PC-9 (cell line): ENCODE measurements at regions not wholly inside any gene's neighbourhood (a gene's known extent, or its start where the extent isn't known, plus 50 kb on each side); places are given as distances from the start of the nearest gene placed in this dataset.

ENCODE experiments used
- BruUV-seq: library from RNA; stranded (reverse); fragments of 400-500 nt; replicated peaks from 2 replicates; lab custom pipeline; 2021; lab: Mats Ljungman, UMichigan
- CTCF ChIA-PET: fragments of 300-600 bp; sonication (Branson Sonifier 250); formaldehyde crosslinking; loops from one replicate; lab custom pipeline; 2022; ENCODE audit warnings: antibody characterized with exemption; lab: Charles Lee
- POLR2A ChIA-PET: fragments of 300-600 bp; sonication (Branson Sonifier 250); formaldehyde crosslinking; loops from one replicate; lab custom pipeline; 2022; ENCODE audit warnings: antibody characterized with exemption; ENCODE audit not compliant: unreplicated experiment; lab: Charles Lee
- DNase-seq, 2 experiments: peaks; one replicate each; pipeline versions ENCODE4 v3.0.0 to v3.0.0-alpha.2; 2015 to 2022; ENCODE audit warnings: mixed read lengths in 1 of 2
- H2AFZ ChIP-seq: fragments of 200-600 bp; sonication (generic); 2 replicates; pipeline ENCODE4 v1.8.1; 2017; ENCODE audit warnings: antibody characterized with exemption
- H3F3A ChIP-seq: fragments of 200-600 bp; sonication (generic); 2 replicates; pipeline ENCODE4 v1.8.1; 2017; ENCODE audit warnings: antibody characterized with exemption, mild to moderate bottlenecking, low read depth; ENCODE audit not compliant: insufficient read depth
- H3K27ac ChIP-seq: fragments of 200-600 bp; sonication (generic); 2 replicates; pipeline ENCODE4 v1.6.1; 2016; ENCODE audit warnings: mixed run types
- H3K27me3 ChIP-seq: fragments of 200-600 bp; sonication (generic); 2 replicates; pipeline ENCODE4 v1.6.1; 2016; ENCODE audit warnings: low read depth, mixed run types; ENCODE audit not compliant: insufficient read depth
- H3K36me3 ChIP-seq: fragments of 200-600 bp; sonication (generic); 2 replicates; pipeline ENCODE4 v1.6.1; 2016; ENCODE audit warnings: low read depth, mixed run types
- H3K4me1 ChIP-seq: fragments of 200-600 bp; sonication (generic); replicated peaks from 2 replicates; pipeline ENCODE4 v1.6.1; 2016; ENCODE audit warnings: mixed run types; ENCODE audit not compliant: insufficient read depth
- H3K4me2 ChIP-seq: fragments of 200-600 bp; sonication (generic); 2 replicates; pipeline ENCODE4 v1.6.1; 2017; ENCODE audit warnings: mixed run types
- H3K4me3 ChIP-seq: fragments of 200-600 bp; sonication (generic); 2 replicates; pipeline ENCODE4 v1.6.1; 2016; ENCODE audit warnings: mixed run types
- H3K79me2 ChIP-seq: fragments of 200-600 bp; sonication (generic); 2 replicates; pipeline ENCODE4 v1.6.1; 2017; ENCODE audit warnings: low read depth, mixed run types
- H3K9me2 ChIP-seq: fragments of 200-600 bp; sonication (generic); 2 replicates; pipeline ENCODE4 v1.8.1; 2017; ENCODE audit warnings: mild to moderate bottlenecking; ENCODE audit not compliant: insufficient read depth
- H3K9me3 ChIP-seq: fragments of 200-600 bp; sonication (generic); 2 replicates; pipeline ENCODE4 v1.8.1; 2016; ENCODE audit warnings: low read depth; ENCODE audit not compliant: insufficient read depth
- H4K20me1 ChIP-seq: fragments of 200-600 bp; sonication (generic); 2 replicates; pipeline ENCODE4 v1.8.1; 2017; ENCODE audit not compliant: insufficient read depth
- CTCF ChIP-seq: fragments of 200-600 bp; sonication (generic); conservative IDR thresholded peaks from 2 replicates; pipeline ENCODE4 v1.6.1; 2017; ENCODE audit warnings: mixed run types, antibody characterized with exemption, mild to moderate bottlenecking, moderate library complexity
- EZH2 ChIP-seq: fragments of 200-600 bp; sonication (generic); IDR thresholded peaks from 2 replicates; pipeline ENCODE4 v1.8.0; 2017; ENCODE audit warnings: antibody characterized with exemption, low read depth
- intact Hi-C: fragments of 100-400 bp; cut with micrococcal nuclease; formaldehyde crosslinking; loops from one replicate; pipeline ENCODE4 v1.10.0; 2022; ENCODE audit not compliant: unreplicated experiment

- no peaks in the 10 kb centered on the region for H3F3A ChIP-seq
- H3K4me3 ChIP-seq: no peak overlapping the region
- no peak for DNase-seq
- no TSS peak for BruUV-seq
- H3K27ac ChIP-seq: no peak overlapping the region
- ChIA-PET CTCF (no interaction called here), POLR2A (no interaction called here)
- no peaks in the 10 kb centered on the region for H3K4me1 ChIP-seq
- H3K9me3 ChIP-seq: no peaks in the 10 kb centered on the region
- no peaks in the 10 kb centered on the region for H3K36me3 ChIP-seq
- no peaks in the 10 kb centered on the region for H3K27me3 ChIP-seq
- H3K4me2 ChIP-seq: no peak overlapping the region
- no peaks in the 10 kb centered on the region for H4K20me1 ChIP-seq
- H2AFZ ChIP-seq: no peak overlapping the region
- TF ChIP-seq EZH2: no peak
- no peak for TF ChIP-seq CTCF
- intact Hi-C loops: no loop called here
- H3K9me2 ChIP-seq: no peaks in the 10 kb centered on the region; the same call in 1 of the 2 replicates
- H3K79me2 ChIP-seq: no peaks in the 10 kb centered on the region
These were observed 89.2 kb upstream of the PMFBP1 start for GRCh38 chr16:72261127-72261526.

- Histone ChIP-seq H3F3A (no peaks in the 10 kb centered on the region), H3K4me3 (no peak overlapping the region), H3K9me3 (no peaks in the 10 kb centered on the region), H3K4me2 (no peak overlapping the region), H3K79me2 (no peaks in the 10 kb centered on the region), H2AFZ (no peak overlapping the region), H3K27ac (no peak overlapping the region), H3K27me3 (0 out of 2 replicates have a peak, but pooled peaks cover 7% of the 10 kb centered on the region), H3K9me2 (no peaks in the 10 kb centered on the region; the same call in 1 of the 2 replicates), H4K20me1 (no peaks in the 10 kb centered on the region), H3K36me3 (no peaks in the 10 kb centered on the region), H3K4me1 (no peaks in the 10 kb centered on the region)
- CTCF ChIA-PET: no interaction called here
- DNase-seq: no peak
- BruUV-seq: no TSS peak
- no peak for TF ChIP-seq CTCF
- TF ChIP-seq EZH2: no peak
- intact Hi-C loops: no loop called here
- POLR2A ChIA-PET: interaction anchor here (0.6 kb wide), 1 partner anchor 90 kb away, joined by 3 read pairs; no protein-coding TSS in a partner anchor
These were observed 84.6 kb upstream of the PMFBP1 start for GRCh38 chr16:72256398-72257066.

- no peaks in the 10 kb centered on the region for H3K36me3 ChIP-seq
- no peak overlapping the region for H2AFZ ChIP-seq
- ChIA-PET CTCF (no interaction called here), POLR2A (no interaction called here)
- H3F3A ChIP-seq: no peaks in the 10 kb centered on the region
- no peak overlapping the region for H3K4me3 ChIP-seq
- intact Hi-C loops: no loop called here
- no peaks in the 10 kb centered on the region for H3K79me2 ChIP-seq
- no peak overlapping the region for H3K27ac ChIP-seq
- H3K27me3 ChIP-seq: 0 out of 2 replicates have a peak, but pooled peaks cover 7% of the 10 kb centered on the region
- H3K9me3 ChIP-seq: no peaks in the 10 kb centered on the region
- H3K4me1 ChIP-seq: no peaks in the 10 kb centered on the region
- no TSS peak for BruUV-seq
- no peaks in the 10 kb centered on the region for H4K20me1 ChIP-seq
- H3K9me2 ChIP-seq: no peaks in the 10 kb centered on the region
- no peak overlapping the region for H3K4me2 ChIP-seq
- TF ChIP-seq EZH2 (no peak), CTCF (no peak)
- no peak for DNase-seq
These were observed 83.8 kb upstream of the PMFBP1 start for GRCh38 chr16:72255786-72256185.
